NCI-H1105 (cell line): ENCODE measurements at regions not wholly inside any gene's neighbourhood (a gene's known extent, or its start where the extent isn't known, plus 50 kb on each side); places are given as distances from the start of the nearest gene placed in this dataset.
"Not testable (repeated sequence)": the region's sequence is repeated elsewhere in the genome, so short reads cannot be mapped to it uniquely, and the experiment has no call there.

ENCODE experiments used
- DNase-seq: peaks from one replicate; lab custom pipeline; 2025; lab: John Stamatoyannopoulos, UW

- DNase-seq: no peak
These were observed 157.1 kb upstream of the DLX2 start for GRCh38 chr2:172259827-172260226.

- DNase-seq: no peak
These were observed 157.6 kb upstream of the DLX2 start for GRCh38 chr2:172260336-172260735.

GRCh38 chr2:172261292-172261691, 158.6 kb upstream of the DLX2 start:
- no peak for DNase-seq

DNA sequence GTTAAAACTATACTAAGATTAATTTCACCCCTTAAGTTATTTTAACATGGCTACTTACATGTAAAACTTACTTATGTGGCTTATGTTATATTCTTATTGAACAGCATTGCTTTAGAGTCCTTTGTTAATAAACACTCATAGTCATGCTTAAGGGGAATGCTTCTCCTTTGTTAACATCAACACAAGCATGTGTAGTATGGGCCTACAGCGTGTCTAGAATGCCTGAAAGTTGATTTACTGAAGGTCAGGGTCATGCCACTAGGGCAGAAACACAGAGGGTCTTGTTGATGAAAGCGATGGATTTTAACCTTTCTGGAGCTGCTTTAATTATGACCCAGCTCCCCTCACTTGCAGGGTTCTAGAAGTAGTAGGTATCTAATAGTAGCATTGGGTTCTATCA, 159.8 kb upstream of the DLX2 start:
- no peak for DNase-seq

GRCh38 chr2:172264820-172265219, 162.1 kb upstream of the DLX2 start:
- not testable (repeated sequence) for DNase-seq

GRCh38 chr2:172269507-172270244, 157.7 kb upstream of the ITGA6 start:
- DNase-seq: not testable (repeated sequence)

DNA sequence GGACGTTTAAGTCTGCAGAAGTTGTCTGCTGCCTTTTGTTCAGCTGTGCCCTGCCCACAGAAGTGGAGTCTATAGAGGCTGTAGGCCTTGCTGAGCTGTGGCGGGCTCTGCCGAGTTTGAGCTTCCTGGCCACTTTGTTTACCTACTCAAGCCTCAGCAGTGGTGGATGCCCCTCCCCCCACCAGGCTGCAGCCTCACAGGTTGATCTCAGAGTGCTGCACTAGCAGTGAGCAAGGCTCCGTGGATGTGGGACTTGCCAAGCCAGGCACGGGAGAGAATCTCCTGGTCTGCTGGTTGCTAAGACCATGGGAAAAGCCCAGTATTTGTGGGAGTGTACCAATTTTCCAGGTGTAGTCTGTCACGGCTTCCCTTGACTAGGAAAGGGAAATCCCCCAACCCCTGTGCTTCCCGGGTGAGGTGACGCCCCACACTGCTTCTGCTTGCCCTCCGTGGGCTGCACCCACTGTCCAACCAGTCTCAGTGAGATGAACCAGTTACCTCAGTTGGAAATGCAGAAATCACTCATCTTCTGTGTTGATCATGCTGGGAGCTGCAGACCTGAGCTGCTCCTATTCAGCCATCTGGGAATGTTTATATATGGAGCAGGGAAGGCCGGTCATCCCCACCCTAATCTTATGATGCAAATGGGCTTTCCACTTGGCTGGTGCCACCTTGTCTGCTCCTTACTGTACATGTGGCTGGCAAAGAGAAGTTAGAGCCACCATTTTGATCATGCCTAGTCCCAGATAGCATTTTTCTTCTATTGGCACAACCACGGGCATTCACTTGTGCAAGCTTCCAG, 156.9 kb upstream of the ITGA6 start:
- peak; percentile 3 for DNase-seq

GRCh38 chr2:172273910-172274571, 153.3 kb upstream of the ITGA6 start:
- no peak for DNase-seq

DNA sequence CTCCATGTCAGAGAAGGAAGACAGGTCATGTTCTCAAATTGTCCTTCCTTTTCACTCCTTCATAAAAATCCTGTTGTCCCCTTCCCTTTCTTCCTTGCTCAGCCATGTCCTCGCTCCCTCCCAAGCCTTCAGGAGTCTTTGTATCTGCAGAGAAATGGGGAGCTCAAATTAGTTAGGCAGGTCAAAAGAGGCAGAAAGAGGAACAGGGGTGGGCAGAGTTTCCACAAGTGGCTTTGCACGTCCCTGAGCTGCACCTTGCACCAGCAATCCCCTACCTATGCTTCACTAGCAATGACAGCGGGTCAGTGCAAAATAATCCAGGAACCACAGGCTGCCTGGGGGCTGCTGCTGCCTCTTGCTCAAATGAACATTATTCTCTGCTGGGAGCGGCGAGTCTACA, 152.1 kb upstream of the ITGA6 start:
- no peak for DNase-seq

GRCh38 chr2:172276961-172277360, 150.4 kb upstream of the ITGA6 start:
- DNase-seq: no peak

DNA sequence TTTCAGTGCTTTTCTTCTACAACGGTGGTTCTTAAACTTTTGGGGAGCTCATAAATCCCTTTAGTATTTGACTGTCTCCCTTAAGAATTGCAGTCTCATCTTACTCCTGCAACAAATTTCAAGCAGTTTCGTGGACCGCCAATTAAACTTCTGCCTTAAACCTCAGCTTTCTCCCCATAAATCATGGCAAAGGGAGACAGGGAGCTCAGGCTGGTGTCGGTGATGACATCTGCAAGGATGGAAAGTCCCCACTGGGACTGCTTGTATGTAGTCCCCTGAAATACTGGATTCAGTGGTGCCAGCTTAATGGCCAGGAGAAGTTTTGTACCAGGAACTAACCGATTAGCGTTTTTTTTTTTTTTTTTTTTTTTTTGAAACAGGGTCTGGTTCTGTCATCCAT, 148.7 kb upstream of the ITGA6 start:
- DNase-seq: no peak

DNA sequence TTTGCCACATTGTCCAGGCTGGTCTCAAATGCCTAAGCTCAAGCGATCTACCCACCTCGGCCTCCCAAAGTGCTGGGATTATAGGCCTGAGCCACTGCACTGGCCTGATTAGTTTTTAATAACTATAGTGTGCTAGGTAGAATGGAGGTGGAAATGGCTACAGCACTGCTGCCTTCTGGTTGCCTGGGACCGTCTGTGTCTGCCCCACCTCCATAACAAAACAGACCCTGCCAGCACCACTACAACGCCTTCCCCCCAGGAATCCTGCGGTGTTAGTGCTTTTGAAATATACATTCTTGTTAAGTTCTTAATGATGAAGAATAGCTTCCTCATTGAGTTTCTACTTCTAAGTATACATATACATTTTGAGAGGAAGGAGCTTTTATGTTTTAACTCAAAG, 148.2 kb upstream of the ITGA6 start:
- no peak for DNase-seq

- no peak for DNase-seq
These were observed 147.6 kb upstream of the ITGA6 start for GRCh38 chr2:172279813-172280212.

DNA sequence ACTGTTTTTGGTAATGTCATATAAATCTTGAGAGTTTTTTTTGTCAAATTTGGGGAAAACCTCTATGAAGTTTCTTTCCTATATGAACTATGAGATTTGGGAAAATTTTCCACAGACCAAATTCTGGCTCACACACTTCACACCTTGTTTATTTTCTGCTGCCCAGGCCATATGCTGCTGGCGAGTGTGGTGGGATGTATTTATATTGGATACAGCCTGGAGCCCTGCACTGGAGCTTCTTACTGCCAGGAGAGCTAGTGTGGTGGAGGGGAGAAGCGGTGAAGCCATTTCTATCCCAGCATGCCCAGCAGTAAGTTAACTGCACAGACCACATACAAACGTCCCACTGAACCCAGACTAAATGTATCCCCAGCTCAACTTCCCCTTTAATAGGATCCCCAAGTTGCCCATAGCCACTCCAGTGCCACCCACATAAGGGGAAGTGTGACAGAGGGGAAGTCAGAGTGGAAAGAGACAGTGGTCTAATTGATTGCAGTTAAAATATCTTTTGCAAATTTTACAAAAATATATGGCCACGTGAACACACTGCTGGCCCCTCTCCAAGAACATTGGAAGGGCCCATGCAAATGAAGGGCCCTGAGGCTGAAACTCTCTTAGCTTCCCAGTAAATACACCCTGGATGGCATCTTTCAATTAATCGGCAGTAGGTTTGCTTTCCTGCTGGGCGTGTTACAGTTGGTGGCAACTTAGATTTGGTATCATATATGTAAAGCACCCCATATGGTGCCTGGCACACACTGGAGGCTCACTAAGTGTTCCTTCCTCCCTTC, 146.6 kb upstream of the ITGA6 start:
- no peak for DNase-seq

DNA sequence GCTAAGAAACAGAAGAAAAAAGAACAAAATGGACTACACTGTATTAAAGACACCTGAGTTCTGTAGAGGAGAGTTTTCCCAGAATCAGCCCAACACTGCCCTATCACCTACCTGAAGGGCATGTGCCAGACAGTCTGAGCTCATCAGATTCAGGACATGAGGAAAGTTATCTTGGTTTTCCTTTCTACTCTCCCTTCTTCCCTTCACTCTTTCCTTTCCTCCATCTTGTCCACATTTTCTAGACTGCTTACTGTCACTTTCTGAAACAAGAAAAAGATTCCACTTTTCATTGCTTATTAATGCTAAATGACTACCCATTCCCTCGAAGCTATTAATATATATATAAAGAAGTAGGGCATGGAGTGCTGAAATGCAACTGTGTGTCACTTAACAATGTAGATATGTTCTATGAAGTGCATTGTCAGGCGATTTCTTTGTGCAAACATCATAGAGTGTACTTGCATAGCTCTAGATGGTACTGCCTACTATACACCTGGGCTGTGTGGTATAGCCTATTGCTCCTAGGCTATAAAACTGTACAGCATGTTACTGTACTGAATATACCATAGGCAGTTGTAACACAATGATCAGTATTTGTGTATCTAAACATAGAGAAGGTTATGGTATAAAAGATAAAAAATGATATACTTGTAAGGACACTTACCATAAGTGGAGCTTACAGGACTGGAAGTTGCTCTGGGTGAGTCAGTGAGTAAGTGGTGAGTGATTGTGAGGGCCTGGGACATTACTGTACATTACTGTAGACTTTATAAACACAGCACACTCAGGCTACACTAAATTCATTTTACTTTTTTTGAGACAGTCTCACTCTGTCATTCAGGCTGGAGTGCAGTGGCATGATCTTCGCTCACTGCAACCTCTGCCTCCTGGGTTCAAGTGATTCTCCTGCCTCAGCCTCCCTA, 145.5 kb upstream of the ITGA6 start:
- no peak for DNase-seq

- no peak for DNase-seq
These were observed 144.4 kb upstream of the ITGA6 start for GRCh38 chr2:172282944-172283343.

GRCh38 chr2:172283476-172283875, 143.9 kb upstream of the ITGA6 start:
- DNase-seq: no peak

- no peak for DNase-seq
These were observed 143.2 kb upstream of the ITGA6 start for GRCh38 chr2:172284209-172284608.

GRCh38 chr2:172285010-172285621, 142.3 kb upstream of the ITGA6 start:
- DNase-seq: no peak

- no peak for DNase-seq
These were observed 141.6 kb upstream of the ITGA6 start for GRCh38 chr2:172285760-172286159.

DNA sequence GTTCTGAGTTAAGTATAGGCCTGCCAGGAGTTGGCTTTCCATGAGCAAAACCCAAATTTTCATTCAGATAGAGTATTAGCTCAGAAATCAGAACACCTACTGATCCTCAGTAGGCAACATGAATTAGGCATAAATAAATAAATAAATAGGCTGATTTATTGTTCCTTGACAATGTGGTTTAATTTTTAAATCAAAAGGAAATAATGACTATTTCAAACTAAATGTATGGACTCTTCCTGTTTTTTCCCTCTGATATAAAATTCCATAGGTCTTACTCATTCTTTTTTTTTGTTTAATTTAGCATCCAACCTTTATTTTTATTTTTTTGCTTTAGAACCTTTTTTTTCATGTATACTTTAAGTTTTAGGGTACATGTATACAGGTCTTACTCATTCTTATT, 140.2 kb upstream of the ITGA6 start:
- DNase-seq: no peak
